K562 (cell line): ENCODE measurements at regions not wholly inside any gene's neighbourhood (a gene's known extent, or its start where the extent isn't known, plus 50 kb on each side); places are given as distances from the start of the nearest gene placed in this dataset.

Experiments
- ATAC-seq: fragments of 200-7000 bp; cut with Tn5 transposase; 3 replicates; pipeline ENCODE4 v1.9.1; 2020; ENCODE audit warnings: moderate library complexity
- BruUV-seq: library from RNA; stranded (reverse); fragments of 400-500 nt; replicated peaks from 2 replicates; lab custom pipeline; 2021; lab: Mats Ljungman, UMichigan
- CTCF ChIA-PET: fragments of 300-600 bp; formaldehyde crosslinking; extraction: SDS; loops from one replicate; lab custom pipeline; 2021; ENCODE audit warnings: low intra/inter-chr PET ratio; lab: Yijun Ruan, JAX
- POLR2A ChIA-PET: fragments of 300-600, 350-650 bp; sonication (Branson Sonifier 250); formaldehyde crosslinking; extraction: SDS; loops from one replicate; lab custom pipeline; 2021; ENCODE audit warnings: antibody characterized with exemption, inconsistent platforms; lab: Yijun Ruan, JAX
- DNase-seq, 4 experiments: peaks; one replicate each; pipeline versions ENCODE4 v3.0.0 to v3.0.0-alpha.2; 2011 to 2018; ENCODE audit warnings: low spot score in 3 of 4, mixed read lengths in 3 of 4; ENCODE audit errors: extremely low read depth in 1 of 4
- FAIRE-seq: peaks from 2 replicates; lab custom pipeline; 2011; peaks lifted over from hg19 to GRCh38; lab: Jason Lieb, UNC
- H2AFZ ChIP-seq: 2 replicates; pipeline ENCODE4 v1.6.0; 2011; ENCODE audit warnings: low read depth, low read length, control low read depth, inconsistent platforms
- H3K27ac ChIP-seq: fragments of 200-600 bp; 3 replicates; pipeline ENCODE4 v1.8.0; 2011; ENCODE audit warnings: low read depth, mild to moderate bottlenecking, control low read depth, inconsistent platforms, low read length, moderate library complexity, mixed read lengths; ENCODE audit errors: extremely low read depth
- H3K27me3 ChIP-seq, 2 experiments: fragments of 300-600 bp in 1 of 2; 2 replicates in 1 of 2; 3 replicates in 1 of 2; pipeline versions ENCODE4 v1.6.0 to v1.8.0; 2011; ENCODE audit warnings: inconsistent platforms in 2 of 2, low read length in 2 of 2, mild to moderate bottlenecking in 1 of 2, mixed read lengths in 1 of 2, moderate library complexity in 1 of 2; ENCODE audit not compliant: control insufficient read depth in 2 of 2, insufficient read depth in 2 of 2
- H3K36me3 ChIP-seq: fragments of 300-600 bp; 3 replicates; pipeline ENCODE4 v1.8.0; 2011; ENCODE audit warnings: mild to moderate bottlenecking, low read length, inconsistent platforms; ENCODE audit not compliant: control insufficient read depth, insufficient read depth
- H3K4me1 ChIP-seq, 2 experiments: fragments of 200-600 bp in 1 of 2; replicated peaks in 1 of 2; 2 replicates in 1 of 2; 3 replicates in 1 of 2; pipeline versions ENCODE4 v1.5.1 to v1.8.0; 2011; ENCODE audit warnings: inconsistent platforms in 2 of 2, low read length in 2 of 2, mild to moderate bottlenecking in 1 of 2, mixed read lengths in 1 of 2, moderate library complexity in 1 of 2; ENCODE audit not compliant: control insufficient read depth in 2 of 2, insufficient read depth in 2 of 2
- H3K4me2 ChIP-seq: 2 replicates; pipeline ENCODE4 v1.6.1; 2011; ENCODE audit warnings: low read length, control low read depth, inconsistent platforms, mixed read lengths; ENCODE audit not compliant: insufficient read depth
- H3K4me3 ChIP-seq: fragments of 200-600 bp; sonication (generic), shearing (Covaris generic); 2 replicates; pipeline ENCODE4 v1.5.1; 2016; ENCODE audit warnings: control low read depth, inconsistent platforms
- H3K79me2 ChIP-seq: fragments of 200-600 bp; 3 replicates; pipeline ENCODE4 v1.8.0; 2011; ENCODE audit warnings: low read length, inconsistent platforms; ENCODE audit not compliant: control insufficient read depth, insufficient read depth
- H3K9ac ChIP-seq, 2 experiments: 2 replicates each; pipeline versions ENCODE4 v1.6.0 to v1.6.1; 2011; ENCODE audit warnings: low read depth in 2 of 2, low read length in 2 of 2, control low read depth in 1 of 2, inconsistent platforms in 1 of 2, mild to moderate bottlenecking in 1 of 2, mixed read lengths in 1 of 2; ENCODE audit not compliant: insufficient read depth in 1 of 2
- H3K9me1 ChIP-seq: one replicate; pipeline ENCODE4 v1.6.0; 2011; ENCODE audit warnings: inconsistent platforms, mild to moderate bottlenecking, low read length, moderate library complexity; ENCODE audit not compliant: control insufficient read depth, insufficient read depth
- H3K9me3 ChIP-seq: replicated peaks from 2 replicates; pipeline ENCODE4 v1.5.1; 2011; ENCODE audit warnings: low read depth, low read length, inconsistent platforms; ENCODE audit not compliant: control insufficient read depth, insufficient read depth
- H4K20me1 ChIP-seq: replicated peaks from 2 replicates; pipeline ENCODE4 v1.6.1; 2011; ENCODE audit warnings: low read length, inconsistent platforms, mixed read lengths; ENCODE audit not compliant: control insufficient read depth, insufficient read depth
- DDX20 ChIP-seq: fragments of 450-650 bp; IDR thresholded peaks from 2 replicates; pipeline ENCODE4 v1.6.1; 2016; ENCODE audit warnings: missing genetic modification characterization, low read depth, mild to moderate bottlenecking, missing compliant biosample characterization, moderate library complexity
- DLX4 ChIP-seq: fragments of 250-450 bp; sonication (Bioruptor Pico); IDR thresholded peaks from 2 replicates; pipeline ENCODE4 v1.6.1; 2021; ENCODE audit warnings: mild to moderate bottlenecking
- IFI16 ChIP-seq: fragments of 250-450 bp; sonication (Bioruptor Pico); IDR thresholded peaks from 2 replicates; pipeline ENCODE4 v2.1.2; 2022; ENCODE audit warnings: mild to moderate bottlenecking, inconsistent platforms
- JUN ChIP-seq, 2 experiments: sonication (generic) in 1 of 2; formaldehyde crosslinking in 1 of 2; IDR thresholded peaks; 2 replicates each; pipeline versions ENCODE4 v1.6.1 to v1.8.0; 2012 to 2022; ENCODE audit warnings: borderline replicate concordance in 2 of 2, mild to moderate bottlenecking in 2 of 2, improper control_type of control experiment in 1 of 2, low read depth in 1 of 2, low read length in 1 of 2, missing genetic modification reagents in 1 of 2
- L3MBTL2 ChIP-seq: fragments of 450-650 bp; IDR thresholded peaks from 2 replicates; pipeline ENCODE4 v1.6.1; 2016; ENCODE audit warnings: mild to moderate bottlenecking, moderate library complexity
- MTA1 ChIP-seq: fragments of 450-650 bp; IDR thresholded peaks from 2 replicates; pipeline ENCODE4 v1.6.1; 2017; ENCODE audit warnings: borderline replicate concordance
- NONO ChIP-seq, 2 experiments: fragments of 200-400 bp in 1 of 2; fragments of 450-650 bp in 1 of 2; formaldehyde crosslinking in 1 of 2; IDR thresholded peaks; 2 replicates each; pipeline ENCODE4 v1.6.1; 2017; ENCODE audit warnings: low read depth in 2 of 2, mild to moderate bottlenecking in 2 of 2, moderate library complexity in 2 of 2, low read length in 1 of 2
- NRF1 ChIP-seq, 2 experiments: fragments of 450-650 bp; IDR thresholded peaks in 1 of 2; conservative IDR thresholded peaks in 1 of 2; 2 replicates each; pipeline ENCODE4 v1.6.1; 2014; ENCODE audit warnings: mild to moderate bottlenecking in 2 of 2
- PHF20 ChIP-seq: fragments of 450-650 bp; IDR thresholded peaks from 2 replicates; pipeline ENCODE4 v1.6.1; 2018; ENCODE audit not compliant: partially characterized antibody
- PPARD ChIP-seq: fragments of 250-450 bp; sonication (Bioruptor Pico); IDR thresholded peaks from 2 replicates; pipeline ENCODE4 v1.8.0; 2022; ENCODE audit warnings: inconsistent platforms, mild to moderate bottlenecking, moderate library complexity
- TEAD4 ChIP-seq, 2 experiments: sonication (generic) in 1 of 2; formaldehyde crosslinking in 1 of 2; IDR thresholded peaks; 2 replicates each; pipeline versions ENCODE4 v1.6.1 to v1.8.0; 2012 to 2022; ENCODE audit warnings: borderline replicate concordance in 1 of 2, inconsistent platforms in 1 of 2, low read length in 1 of 2, mild to moderate bottlenecking in 1 of 2, missing genetic modification reagents in 1 of 2
- ZBTB1 ChIP-seq: sonication (generic); formaldehyde crosslinking; IDR thresholded peaks from 2 replicates; pipeline ENCODE4 v1.8.1; 2023; ENCODE audit warnings: missing genetic modification reagents, low read depth, mild to moderate bottlenecking, borderline replicate concordance
- ZNF444 ChIP-seq: fragments of 250-450 bp; sonication (Bioruptor Pico); IDR thresholded peaks from 2 replicates; pipeline ENCODE4 v1.4.0; 2020; ENCODE audit warnings: mild to moderate bottlenecking, moderate library complexity
- WGBS: fragments of 100-300 bp; shearing (Covaris generic); methylation state at CpG from one replicate; pipeline ENCODE4 v1.1.6; 2016; ENCODE audit warnings: low coverage, mixed read lengths; ENCODE audit not compliant: insufficient coverage; ENCODE audit errors: missing lambda C conversion rate; 5-methylcytosine and 5-hydroxymethylcytosine counted together
- in situ Hi-C: fragments of 300-500 bp; cut with MboI; formaldehyde crosslinking; loops from 4 replicates; pipeline ENCODE4 v1.15.0; 2018; ENCODE audit warnings: inconsistent platforms, mixed read lengths
- intact Hi-C: fragments of 100-400 bp; cut with micrococcal nuclease; formaldehyde crosslinking; loops from 2 replicates; pipeline ENCODE4 v1.14.2; 2022
- TF ChIP-seq, protein P1 (sequence below), 2 experiments: IDR thresholded peaks in 1 of 2; conservative IDR thresholded peaks in 1 of 2; 2 replicates each; pipeline ENCODE4 v1.6.1; 2016; ENCODE audit warnings: low read depth in 2 of 2, mild to moderate bottlenecking in 1 of 2, missing compliant biosample characterization in 1 of 2, missing genetic modification characterization in 1 of 2, moderate library complexity in 1 of 2
- TF ChIP-seq, protein P2 (sequence below): sonication (generic); formaldehyde crosslinking; IDR thresholded peaks from 2 replicates; pipeline ENCODE4 v1.8.0; 2022; ENCODE audit warnings: mild to moderate bottlenecking, low read depth, missing genetic modification reagents
- TF ChIP-seq, protein P3 (sequence below), 2 experiments: fragments of 450-650 bp; conservative IDR thresholded peaks; 2 replicates each; pipeline ENCODE4 v1.6.1; 2017; ENCODE audit warnings: mild to moderate bottlenecking in 2 of 2, moderate library complexity in 2 of 2

GRCh38 chr2:20897047-20897446, 74.1 kb upstream of the LDAH start:
- Histone ChIP-seq H3K4me2 (no peak overlapping the region), H3K9me1 (no peaks in the 10 kb centered on the region), H3K4me3 (no peak overlapping the region), H3K4me1 (no peaks in the 10 kb centered on the region), H3K9me3 (no peaks in the 10 kb centered on the region), H3K36me3 (no peaks in the 10 kb centered on the region), H3K27ac (no peak overlapping the region), H2AFZ (no peak overlapping the region), H3K79me2 (no peaks in the 10 kb centered on the region), H3K9ac (no peak overlapping the region), H4K20me1 (no peaks in the 10 kb centered on the region), H3K27me3 (peaks cover 0 to 10% of the 10 kb centered on the region in 2 experiments; a peak in 1 of 5 replicates)
- DNase-seq (no peak), ATAC-seq (no peak), FAIRE-seq (no peak)
- CTCF ChIA-PET: no interaction called here
- POLR2A ChIA-PET: no interaction called here
- intact Hi-C loops: no loop called here
- in situ Hi-C loops: no loop called here
- BruUV-seq: no TSS peak
- 0% methylated on average over 3 of the region's 3 CpGs for WGBS
- TF ChIP-seq, protein P1, sequence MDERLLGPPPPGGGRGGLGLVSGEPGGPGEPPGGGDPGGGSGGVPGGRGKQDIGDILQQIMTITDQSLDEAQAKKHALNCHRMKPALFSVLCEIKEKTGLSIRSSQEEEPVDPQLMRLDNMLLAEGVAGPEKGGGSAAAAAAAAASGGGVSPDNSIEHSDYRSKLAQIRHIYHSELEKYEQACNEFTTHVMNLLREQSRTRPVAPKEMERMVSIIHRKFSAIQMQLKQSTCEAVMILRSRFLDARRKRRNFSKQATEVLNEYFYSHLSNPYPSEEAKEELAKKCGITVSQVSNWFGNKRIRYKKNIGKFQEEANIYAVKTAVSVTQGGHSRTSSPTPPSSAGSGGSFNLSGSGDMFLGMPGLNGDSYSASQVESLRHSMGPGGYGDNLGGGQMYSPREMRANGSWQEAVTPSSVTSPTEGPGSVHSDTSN (CRISPR knock-in tag; IDR thresholded peaks at IDR 0.05; ENCODE audit: low read depth): no peak
- TF ChIP-seq, protein P1 (tag; conservative IDR thresholded peaks at IDR 0.05; ENCODE audit: low read depth): no peak
- TF ChIP-seq IFI16 (CRISPR knock-in tag): no peak
- no peak for TF ChIP-seq TEAD4 (IDR thresholded peaks at IDR 0.05; ENCODE audit: low read length)
- no peak for TF ChIP-seq TEAD4 (CRISPR knock-in tag; IDR thresholded peaks at IDR 0.05; ENCODE audit: borderline replicate concordance)
- TF ChIP-seq NONO (IDR thresholded peaks at IDR 0.05; ENCODE audit: low read depth in 2 of 2, low read length in 1 of 2): no peak
- TF ChIP-seq NRF1 (conservative IDR thresholded peaks at IDR 0.05 in 1 of 2, IDR thresholded peaks at IDR 0.05 in 1 of 2): no peak
- TF ChIP-seq PPARD (CRISPR knock-in tag): no peak
- TF ChIP-seq DDX20 (tag): no peak
- TF ChIP-seq ZBTB1: no peak
- TF ChIP-seq PHF20: no peak
- TF ChIP-seq DLX4 (CRISPR knock-in tag): no peak
- TF ChIP-seq, protein P2, sequence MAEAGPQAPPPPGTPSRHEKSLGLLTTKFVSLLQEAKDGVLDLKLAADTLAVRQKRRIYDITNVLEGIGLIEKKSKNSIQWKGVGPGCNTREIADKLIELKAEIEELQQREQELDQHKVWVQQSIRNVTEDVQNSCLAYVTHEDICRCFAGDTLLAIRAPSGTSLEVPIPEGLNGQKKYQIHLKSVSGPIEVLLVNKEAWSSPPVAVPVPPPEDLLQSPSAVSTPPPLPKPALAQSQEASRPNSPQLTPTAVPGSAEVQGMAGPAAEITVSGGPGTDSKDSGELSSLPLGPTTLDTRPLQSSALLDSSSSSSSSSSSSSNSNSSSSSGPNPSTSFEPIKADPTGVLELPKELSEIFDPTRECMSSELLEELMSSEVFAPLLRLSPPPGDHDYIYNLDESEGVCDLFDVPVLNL (CRISPR knock-in tag): no peak
- TF ChIP-seq, protein P3, sequence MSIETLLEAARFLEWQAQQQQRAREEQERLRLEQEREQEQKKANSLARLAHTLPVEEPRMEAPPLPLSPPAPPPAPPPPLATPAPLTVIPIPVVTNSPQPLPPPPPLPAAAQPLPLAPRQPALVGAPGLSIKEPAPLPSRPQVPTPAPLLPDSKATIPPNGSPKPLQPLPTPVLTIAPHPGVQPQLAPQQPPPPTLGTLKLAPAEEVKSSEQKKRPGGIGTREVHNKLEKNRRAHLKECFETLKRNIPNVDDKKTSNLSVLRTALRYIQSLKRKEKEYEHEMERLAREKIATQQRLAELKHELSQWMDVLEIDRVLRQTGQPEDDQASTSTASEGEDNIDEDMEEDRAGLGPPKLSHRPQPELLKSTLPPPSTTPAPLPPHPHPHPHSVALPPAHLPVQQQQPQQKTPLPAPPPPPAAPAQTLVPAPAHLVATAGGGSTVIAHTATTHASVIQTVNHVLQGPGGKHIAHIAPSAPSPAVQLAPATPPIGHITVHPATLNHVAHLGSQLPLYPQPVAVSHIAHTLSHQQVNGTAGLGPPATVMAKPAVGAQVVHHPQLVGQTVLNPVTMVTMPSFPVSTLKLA (conservative IDR thresholded peaks at IDR 0.05): no peak
- TF ChIP-seq JUN (IDR thresholded peaks at IDR 0.05; ENCODE audit: borderline replicate concordance, low read depth, low read length): no peak
- no peak for TF ChIP-seq JUN (CRISPR knock-in tag; IDR thresholded peaks at IDR 0.05; ENCODE audit: borderline replicate concordance)
- TF ChIP-seq L3MBTL2: no peak
- no peak for TF ChIP-seq ZNF444
- TF ChIP-seq MTA1: no peak
